Hepatic stellate cell (primary cell): ENCODE measurements at regions not wholly inside any gene's neighbourhood (a gene's known extent, or its start where the extent isn't known, plus 50 kb on each side); places are given as distances from the start of the nearest gene placed in this dataset.
"Not testable (repeated sequence)": the region's sequence is repeated elsewhere in the genome, so short reads cannot be mapped to it uniquely, and the experiment has no call there.

ENCODE experiments used
- DNase-seq: peaks from one replicate; pipeline ENCODE4 v3.0.0; 2011; ENCODE audit warnings: low spot score

DNA sequence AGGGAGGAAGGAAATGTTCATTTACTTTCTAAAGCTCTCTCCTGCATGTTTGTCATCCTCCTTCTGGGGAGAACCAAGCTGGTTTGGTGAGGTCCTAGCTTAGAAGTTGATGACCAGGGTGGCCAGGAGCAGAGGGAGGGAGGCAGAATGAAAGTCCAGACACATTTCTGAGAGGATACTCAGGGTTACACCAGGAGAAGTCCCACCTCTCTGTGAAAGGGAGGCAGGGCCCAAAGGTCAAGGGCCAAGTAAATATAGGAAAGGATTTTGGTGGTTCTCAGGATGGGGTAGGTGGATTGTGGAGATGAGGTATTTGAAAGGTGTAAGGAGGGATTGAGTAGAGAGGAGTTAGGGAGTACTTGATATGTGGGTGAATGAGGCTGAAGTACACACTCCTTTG is 58.0 kb upstream of the FBXO11 start:
- no peak for DNase-seq

DNA sequence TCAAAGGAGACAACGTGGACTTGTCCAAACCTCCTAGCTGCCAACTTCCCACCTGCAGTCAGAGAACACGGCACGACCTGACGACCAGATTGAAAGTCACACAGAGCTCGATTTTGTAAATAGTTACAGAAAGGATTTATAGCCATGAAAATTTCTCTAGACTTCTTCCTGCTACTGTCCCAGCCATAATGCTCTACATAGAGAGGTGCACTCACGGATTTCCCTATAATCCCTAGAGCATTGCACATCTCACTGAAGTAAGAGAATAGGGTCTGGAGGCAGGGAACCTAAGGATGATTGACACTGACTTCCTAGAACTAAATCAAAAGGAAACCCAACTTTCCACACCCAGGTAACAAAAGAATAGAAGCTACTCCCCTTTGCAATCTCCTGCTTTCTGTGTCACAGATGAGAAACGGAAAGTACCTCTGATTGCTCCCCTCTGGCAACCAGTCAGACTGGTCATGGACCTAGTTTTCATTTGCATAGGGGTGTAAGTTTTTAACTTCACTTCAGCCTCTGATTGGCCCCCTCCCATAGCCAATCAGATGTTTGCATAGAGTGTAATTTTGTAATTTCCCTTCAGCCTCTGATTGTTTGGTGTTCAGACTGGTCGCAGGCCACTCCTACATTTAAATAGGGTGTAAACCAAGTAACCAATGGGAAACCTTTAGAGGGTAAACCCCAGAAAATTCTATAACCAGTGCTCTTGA is 58.6 kb upstream of the FBXO11 start:
- no peak for DNase-seq

- DNase-seq: not testable (repeated sequence)
These were observed 70.4 kb upstream of the FBXO11 start for GRCh38 chr2:47976728-47977127.

GRCh38 chr2:47984041-47984440 is 77.7 kb upstream of the FBXO11 start:
- DNase-seq: no peak

DNA sequence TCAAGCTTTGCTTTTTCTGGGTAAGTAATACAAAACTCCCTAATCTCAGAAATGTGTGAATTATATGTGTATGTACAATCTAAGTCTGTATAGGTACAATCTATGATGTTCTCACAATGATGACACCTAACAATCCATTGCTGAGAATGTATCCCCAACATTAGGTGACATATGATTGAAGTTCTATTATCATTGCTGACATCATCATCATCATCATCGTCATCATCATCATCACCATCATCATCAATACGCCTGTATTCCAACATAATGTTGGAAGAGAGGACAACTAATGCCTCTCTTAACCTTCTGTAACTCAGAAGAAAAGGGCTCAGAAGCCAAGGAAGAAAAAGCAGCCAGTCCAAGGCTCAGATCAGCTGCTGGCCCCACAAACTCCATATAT is 84.2 kb upstream of the FBXO11 start:
- no peak for DNase-seq

DNA sequence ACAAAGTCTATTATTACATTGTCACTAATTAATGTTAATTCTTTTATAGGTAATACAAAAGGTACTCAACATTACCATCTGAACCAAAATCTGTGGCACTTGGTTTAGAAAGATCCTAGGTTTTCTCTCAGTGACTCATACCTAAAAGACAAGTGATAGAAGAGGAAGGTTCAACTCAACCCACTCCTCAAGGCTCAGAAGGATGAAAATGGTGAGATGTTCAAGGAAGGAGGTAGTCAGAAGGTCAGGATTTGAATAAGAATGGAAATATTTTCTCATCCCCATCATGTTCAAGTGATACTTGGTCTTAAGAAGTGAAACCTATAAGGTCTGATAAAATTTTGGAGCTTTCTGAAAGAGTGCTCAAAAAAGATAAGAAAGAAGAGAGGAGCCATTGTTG is 86.4 kb upstream of the FBXO11 start:
- DNase-seq: no peak

DNA sequence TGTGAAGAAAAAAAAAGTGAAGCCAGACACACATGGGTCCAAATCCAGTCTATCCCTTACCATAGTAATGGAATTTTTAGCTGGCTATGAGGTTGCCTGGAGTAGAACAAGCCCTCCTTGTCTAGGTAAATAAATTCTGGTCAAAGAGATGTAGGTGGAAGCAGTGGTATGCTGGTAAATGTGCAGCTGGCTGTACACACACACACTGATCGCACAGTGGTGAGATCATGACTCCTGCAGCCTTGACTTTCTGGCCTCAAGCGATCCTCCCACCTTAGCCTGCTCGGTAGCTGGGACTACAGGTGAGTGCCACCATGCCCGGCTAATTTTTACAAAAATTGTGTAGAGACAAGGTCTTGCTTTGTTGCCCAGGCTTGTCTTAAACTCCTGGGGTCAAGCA is 90.5 kb upstream of the FBXO11 start:
- DNase-seq: no peak

DNA sequence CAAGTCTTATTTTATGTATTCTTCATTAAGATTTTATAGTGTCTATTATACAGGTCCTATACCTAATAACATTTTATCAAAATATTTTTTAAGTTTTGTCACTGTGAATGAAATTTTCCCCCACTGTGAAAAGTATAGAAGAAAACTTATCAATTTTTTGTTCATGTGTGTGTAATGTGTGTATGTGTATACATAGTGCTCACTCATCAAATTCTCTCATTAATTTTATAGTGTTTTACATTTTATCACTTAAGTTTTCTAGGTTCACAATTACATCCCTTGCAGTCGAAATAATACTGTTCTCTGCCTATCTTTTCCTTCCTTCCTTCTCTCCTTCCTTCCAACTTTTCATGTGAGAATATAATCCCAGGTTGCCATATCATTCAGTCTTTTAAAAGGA is 93.2 kb upstream of the FBXO11 start:
- DNase-seq: no peak

DNA sequence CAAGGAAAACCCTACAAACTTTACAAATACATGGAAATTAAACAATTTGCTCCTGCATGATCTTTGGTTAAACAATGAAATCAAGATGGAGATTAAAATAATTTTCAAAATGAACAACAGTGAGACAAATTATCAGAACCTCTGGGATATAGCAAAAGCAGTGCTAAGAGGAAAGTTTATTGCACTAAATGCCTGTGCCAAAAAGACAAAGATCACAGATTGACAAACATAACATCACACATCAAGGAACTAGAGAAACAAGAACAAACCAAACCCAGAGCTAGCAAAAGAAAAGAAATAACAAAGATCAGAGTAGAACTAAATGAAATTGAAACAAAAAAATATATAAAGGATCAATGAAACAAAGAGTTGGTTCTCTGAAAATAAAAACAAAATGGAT is 95.2 kb upstream of the FBXO11 start:
- no peak for DNase-seq

DNA sequence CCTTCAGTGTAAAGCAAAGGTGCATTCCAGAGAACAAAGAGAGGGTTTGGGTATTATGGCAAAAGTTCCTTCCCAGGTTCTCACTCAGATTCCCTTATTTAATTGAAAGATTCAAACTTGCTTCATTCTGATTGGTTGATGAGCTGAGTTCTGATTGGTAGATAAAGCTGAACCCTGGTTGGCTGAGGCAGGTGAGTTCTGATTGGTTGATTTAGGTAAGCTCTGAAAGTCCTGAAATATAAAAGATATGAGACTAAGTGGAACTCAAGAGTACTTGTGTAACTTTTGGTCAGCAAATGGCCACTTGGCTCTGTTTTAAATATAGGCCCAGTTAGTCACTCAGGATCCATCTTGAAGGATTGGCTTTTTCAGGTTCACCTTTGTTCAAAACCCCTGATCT is 99.8 kb upstream of the FBXO11 start:
- no peak for DNase-seq

DNA sequence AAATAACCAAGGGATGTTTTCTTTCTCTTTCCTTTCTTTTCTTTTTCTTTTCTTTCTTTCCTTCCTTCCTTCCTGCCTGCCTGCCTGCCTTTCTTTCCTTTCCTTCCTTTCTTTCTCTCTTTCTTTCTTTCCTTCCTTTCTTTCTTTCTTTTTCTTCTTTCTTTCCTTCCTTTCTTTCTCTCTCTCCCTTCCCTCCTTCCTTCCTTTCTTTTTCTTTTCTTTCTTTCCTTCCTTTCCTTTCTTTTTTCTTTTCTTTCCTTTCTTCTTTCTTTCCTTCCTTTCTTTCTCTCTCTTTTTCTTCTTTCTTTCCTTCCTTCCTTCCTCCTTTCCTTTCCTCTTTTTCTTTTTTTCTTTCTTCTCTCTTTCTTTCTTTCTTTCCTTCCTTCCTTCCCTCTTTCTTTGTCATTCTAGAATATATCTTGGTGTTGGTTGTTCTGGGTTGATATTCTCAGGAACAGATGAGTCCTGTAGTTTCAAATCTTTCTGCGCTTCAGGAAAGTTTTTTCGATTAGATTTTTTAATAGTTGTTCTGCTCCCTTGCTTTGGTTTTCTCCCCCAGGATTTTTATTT is 101.5 kb upstream of the FBXO11 start:
- DNase-seq: no peak

- no peak for DNase-seq
These were observed 103.0 kb upstream of the FBXO11 start for GRCh38 chr2:48009256-48009655.

- no peak for DNase-seq
These were observed 109.1 kb upstream of the FBXO11 start for GRCh38 chr2:48015421-48015820.

DNA sequence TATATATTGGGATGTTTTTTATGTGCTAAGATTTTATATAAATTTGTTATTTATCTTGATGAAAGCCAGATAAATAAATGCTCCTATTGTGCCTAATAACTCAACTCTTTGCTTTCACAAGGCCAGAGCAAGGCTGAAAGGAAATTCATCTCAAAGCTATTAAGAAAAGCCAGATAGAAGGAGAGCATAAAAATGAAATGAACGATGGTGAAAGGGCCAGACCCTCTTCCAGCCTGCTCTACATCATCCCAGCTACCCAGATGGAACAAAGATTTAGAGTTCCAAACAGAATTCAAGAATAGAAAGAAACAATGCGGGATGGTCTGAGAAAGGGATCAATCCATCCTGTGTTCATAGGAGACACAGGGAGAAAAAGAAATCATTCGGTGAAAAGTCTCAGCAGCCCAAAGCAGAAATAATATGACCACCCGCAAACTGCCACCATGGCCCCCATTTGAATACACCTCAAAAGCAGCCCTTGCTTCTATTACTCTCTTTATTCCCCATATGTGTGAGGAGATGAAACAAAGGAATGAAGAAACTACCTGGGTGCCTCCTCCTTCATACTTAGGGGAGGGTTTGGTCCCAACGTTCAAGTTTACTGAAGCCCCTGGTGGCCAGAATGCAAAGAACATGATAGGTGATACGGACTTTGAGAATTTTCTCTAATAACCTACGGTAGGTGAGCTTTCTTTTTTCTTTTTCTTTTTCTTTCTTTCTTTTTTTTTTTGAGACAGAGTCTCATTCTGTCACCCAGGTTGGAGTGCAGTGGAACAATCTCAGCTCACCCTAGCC is 110.1 kb upstream of the FBXO11 start:
- no peak for DNase-seq

DNA sequence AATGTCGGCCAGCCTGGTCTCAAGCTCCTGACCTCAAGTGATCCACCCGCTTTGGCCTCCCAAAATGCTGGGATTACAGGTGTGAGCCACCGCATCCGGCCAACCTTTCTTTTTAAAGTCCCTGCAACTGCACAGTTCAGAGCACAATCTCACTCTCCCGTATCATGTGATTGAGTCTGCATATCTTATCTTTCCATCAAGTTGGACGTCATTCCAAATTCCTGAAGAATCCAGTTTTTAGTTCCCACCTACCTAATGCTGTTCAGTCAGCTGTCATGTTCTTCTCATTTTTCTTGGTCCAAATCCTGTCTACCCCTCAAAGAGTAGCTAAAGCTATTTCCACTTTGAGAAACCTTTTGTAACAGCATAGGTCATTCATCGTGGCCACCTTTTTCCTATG is 110.8 kb upstream of the FBXO11 start:
- no peak for DNase-seq

GRCh38 chr2:48018480-48018879 is 112.2 kb upstream of the FBXO11 start:
- no peak for DNase-seq

DNA sequence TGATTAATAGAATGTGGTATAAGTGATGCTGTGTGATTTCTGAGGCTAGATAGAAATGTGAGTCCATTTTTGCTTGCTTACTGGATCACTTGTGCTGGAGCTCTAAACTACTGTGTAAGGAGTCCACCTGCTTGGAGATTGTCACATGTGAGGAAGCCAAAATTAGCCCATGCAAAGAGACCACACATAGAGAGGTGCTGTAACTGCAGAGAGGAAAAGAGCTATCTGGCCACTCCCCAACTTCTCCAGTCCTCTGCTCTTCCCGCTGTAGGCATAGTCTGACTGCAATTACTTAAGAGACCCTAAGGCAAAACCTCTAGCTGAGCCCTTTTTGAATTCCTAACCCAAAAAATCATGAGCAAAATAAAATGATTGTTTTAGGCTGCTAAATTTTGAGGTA is 120.6 kb upstream of the FBXO11 start:
- no peak for DNase-seq

DNA sequence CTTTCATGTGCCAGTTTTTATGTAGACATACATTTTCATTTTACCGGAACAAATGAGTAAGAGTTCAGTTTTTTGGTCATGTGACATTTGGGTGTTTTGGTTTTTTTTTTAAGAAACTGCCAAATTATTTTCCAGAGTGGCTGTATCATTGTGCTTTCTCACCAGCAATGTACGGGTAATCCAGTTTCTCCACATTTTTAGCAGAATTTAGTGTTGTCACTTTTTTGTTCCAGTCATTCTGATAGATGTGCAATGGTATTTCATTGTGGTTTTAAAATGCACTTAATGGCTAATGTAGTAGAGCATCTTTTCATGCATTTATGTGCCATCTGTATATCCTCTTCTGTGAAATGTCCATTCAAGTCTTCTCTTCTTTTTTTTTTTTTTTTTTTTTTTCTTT is 126.5 kb upstream of the FBXO11 start:
- DNase-seq: no peak

DNA sequence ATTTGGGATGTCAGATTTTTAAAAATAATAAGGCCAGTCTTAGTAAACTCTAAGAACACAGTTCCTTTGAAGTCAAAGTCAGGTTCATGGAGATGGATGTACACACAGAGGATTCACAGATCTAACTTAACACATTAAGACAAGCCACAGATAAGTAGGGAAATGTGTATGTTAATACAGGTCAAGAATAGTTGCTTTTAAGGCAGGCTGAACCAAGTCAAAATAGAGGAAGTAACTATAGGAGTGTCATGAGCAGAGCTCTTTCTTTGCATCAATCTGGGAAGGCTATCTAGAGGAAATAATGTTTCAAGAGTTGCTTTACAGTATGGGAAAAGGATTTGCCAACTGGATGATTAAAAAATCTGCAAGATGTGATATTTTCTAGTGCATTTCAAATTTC is 128.0 kb upstream of the FBXO11 start:
- DNase-seq: no peak

GRCh38 chr2:48036312-48036711 is 130.0 kb upstream of the FBXO11 start:
- DNase-seq: no peak

GRCh38 chr2:48039209-48039990 is 133.1 kb upstream of the FBXO11 start:
- DNase-seq: no peak

DNA sequence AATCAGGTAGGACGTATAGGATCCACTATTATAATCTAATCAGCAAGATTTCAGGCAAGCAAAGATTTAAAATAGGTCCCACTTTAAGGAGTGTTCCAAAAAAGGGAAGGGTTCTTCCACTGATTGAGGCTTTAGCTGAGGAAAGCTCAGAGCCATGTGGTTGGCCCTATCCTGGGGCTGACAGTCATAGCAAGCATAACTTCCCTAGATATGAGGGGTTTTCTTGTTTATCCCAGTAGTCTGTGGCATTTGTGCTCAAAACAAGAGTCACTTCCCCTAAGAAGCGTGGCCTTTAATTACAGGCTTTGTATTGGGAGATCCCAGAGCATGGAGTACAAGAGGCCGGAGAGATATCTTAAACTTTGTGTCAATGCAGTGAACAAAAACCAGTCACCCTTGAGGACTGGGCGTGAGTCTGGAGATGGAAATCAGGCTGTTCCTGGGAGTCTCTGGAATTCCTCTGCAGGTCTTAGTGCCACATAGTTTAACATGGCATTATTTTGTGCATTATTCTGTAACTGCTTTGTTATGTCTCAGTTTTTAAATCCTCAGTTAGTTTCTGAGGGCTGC is 136.9 kb upstream of the FBXO11 start:
- no peak for DNase-seq
